Left kidney (tissue), 1 donor: ENCODE measurements at regions not wholly inside any gene's neighbourhood (a gene's known extent, or its start where the extent isn't known, plus 50 kb on each side); places are given as distances from the start of the nearest gene placed in this dataset.

Experiments
- DNase-seq: peaks from one replicate; pipeline ENCODE4 v3.0.0-alpha.2; 2013

GRCh38 chr1:112040891-112041740 lies 51.6 kb upstream of the KCND3 start:
- DNase-seq, result no peak

- DNase-seq, result no peak
Observed at GRCh38 chr1:112043901-112044300, 54.4 kb upstream of the KCND3 start.

GRCh38 chr1:112044745-112045144 lies 55.3 kb upstream of the KCND3 start:
- no peak for DNase-seq

GRCh38 chr1:112046630-112047029 lies 57.2 kb upstream of the KCND3 start:
- no peak for DNase-seq

GRCh38 chr1:112048421-112048820 lies 59.0 kb upstream of the KCND3 start:
- DNase-seq, result no peak

GRCh38 chr1:112054510-112054909 lies 65.0 kb upstream of the KCND3 start:
- no peak for DNase-seq

GRCh38 chr1:112056354-112056753 lies 66.9 kb upstream of the KCND3 start:
- no peak for DNase-seq

- no peak for DNase-seq
Observed at GRCh38 chr1:112057736-112058135, 68.3 kb upstream of the KCND3 start.

GRCh38 chr1:112058815-112059450 lies 69.5 kb upstream of the KCND3 start:
- DNase-seq, result no peak

- DNase-seq, result no peak
Observed at GRCh38 chr1:112059679-112060078, 70.2 kb upstream of the KCND3 start.

GRCh38 chr1:112060261-112060660 lies 70.8 kb upstream of the KCND3 start:
- DNase-seq, result no peak

GRCh38 chr1:112061056-112061455 lies 71.6 kb upstream of the KCND3 start:
- DNase-seq, result no peak

GRCh38 chr1:112061901-112062320 lies 72.4 kb upstream of the KCND3 start:
- DNase-seq, result no peak

- DNase-seq, result no peak
Observed at GRCh38 chr1:112063781-112064728, 74.6 kb upstream of the KCND3 start.

- DNase-seq, result no peak
Observed at GRCh38 chr1:112067989-112068388, 78.5 kb upstream of the KCND3 start.

- no peak for DNase-seq
Observed at GRCh38 chr1:112070677-112071076, 81.2 kb upstream of the KCND3 start.

GRCh38 chr1:112074711-112075110 lies 85.2 kb upstream of the KCND3 start:
- DNase-seq, result no peak

- no peak for DNase-seq
Observed at GRCh38 chr1:112075566-112075965, 86.1 kb upstream of the KCND3 start.

- no peak for DNase-seq
Observed at GRCh38 chr1:112079446-112079845, 90.0 kb upstream of the KCND3 start.

GRCh38 chr1:112083487-112083886 lies 94.0 kb upstream of the KCND3 start:
- DNase-seq, result peak; percentile 42

- DNase-seq, result no peak
Observed at GRCh38 chr1:112092656-112093371, 103.3 kb upstream of the KCND3 start.

GRCh38 chr1:112093372-112093694 lies 103.9 kb upstream of the KCND3 start:
- DNase-seq, result no peak
